Smooth muscle cell (in vitro differentiated cells): ENCODE measurements at regions not wholly inside any gene's neighbourhood (a gene's known extent, or its start where the extent isn't known, plus 50 kb on each side); places are given as distances from the start of the nearest gene placed in this dataset.
"Not testable (repeated sequence)": the region's sequence is repeated elsewhere in the genome, so short reads cannot be mapped to it uniquely, and the experiment has no call there.

Source experiments
- DNase-seq: peaks from one replicate; lab custom pipeline; 2025; ENCODE audit not compliant: unreplicated experiment; lab: John Stamatoyannopoulos, UW
- H2AFZ ChIP-seq: fragments of 200-600 bp; sonication (generic); 2 replicates; pipeline ENCODE4 v1.6.0; 2016; ENCODE audit warnings: antibody characterized with exemption, low read depth, mild to moderate bottlenecking
- H3F3A ChIP-seq: fragments of 200-600 bp; sonication (generic); 2 replicates; pipeline ENCODE4 v1.6.0; 2017; ENCODE audit warnings: antibody characterized with exemption, low read depth
- H3K27ac ChIP-seq: fragments of 200-600 bp; sonication (generic); 2 replicates; pipeline ENCODE4 v1.5.1; 2016; ENCODE audit warnings: low read depth, mild to moderate bottlenecking
- H3K27me3 ChIP-seq: fragments of 200-600 bp; sonication (generic); 2 replicates; pipeline ENCODE4 v1.6.1; 2016; ENCODE audit warnings: low read depth, mild to moderate bottlenecking
- H3K36me3 ChIP-seq: fragments of 200-600 bp; sonication (generic); 2 replicates; pipeline ENCODE4 v1.5.1; 2016; ENCODE audit warnings: low read depth
- H3K4me1 ChIP-seq: fragments of 200-600 bp; sonication (generic); 2 replicates; pipeline ENCODE4 v1.5.1; 2016; ENCODE audit warnings: low read depth
- H3K4me2 ChIP-seq: fragments of 200-600 bp; sonication (generic); 2 replicates; pipeline ENCODE4 v1.6.0; 2016; ENCODE audit warnings: mild to moderate bottlenecking
- H3K4me3 ChIP-seq: fragments of 200-600 bp; sonication (generic); 2 replicates; pipeline ENCODE4 v1.5.1; 2016; ENCODE audit warnings: mild to moderate bottlenecking
- H3K79me2 ChIP-seq: fragments of 200-600 bp; sonication (generic); 2 replicates; pipeline ENCODE4 v1.6.0; 2016; ENCODE audit warnings: low read depth, mild to moderate bottlenecking
- H3K9ac ChIP-seq: fragments of 200-600 bp; sonication (generic); 2 replicates; pipeline ENCODE4 v1.6.0; 2016; ENCODE audit warnings: low read depth
- H3K9me3 ChIP-seq: fragments of 200-600 bp; sonication (generic); replicated peaks from 2 replicates; pipeline ENCODE4 v1.5.1; 2016; ENCODE audit warnings: low read depth
- H4K20me1 ChIP-seq: fragments of 200-600 bp; sonication (generic); 2 replicates; pipeline ENCODE4 v1.6.0; 2016; ENCODE audit warnings: low read depth
- WGBS: methylation state at CpG from one replicate; pipeline ENCODE4 v1.1.7; 2016; ENCODE audit warnings: low lambda C conversion rate; 5-methylcytosine and 5-hydroxymethylcytosine counted together
- TF ChIP-seq, protein P1 (sequence below): fragments of 200-600 bp; sonication (generic); IDR thresholded peaks from 2 replicates; pipeline ENCODE4 v1.5.1; 2017; ENCODE audit warnings: borderline replicate concordance, mild to moderate bottlenecking, antibody characterized with exemption; ENCODE audit not compliant: insufficient read depth, poor library complexity, severe bottlenecking

DNA sequence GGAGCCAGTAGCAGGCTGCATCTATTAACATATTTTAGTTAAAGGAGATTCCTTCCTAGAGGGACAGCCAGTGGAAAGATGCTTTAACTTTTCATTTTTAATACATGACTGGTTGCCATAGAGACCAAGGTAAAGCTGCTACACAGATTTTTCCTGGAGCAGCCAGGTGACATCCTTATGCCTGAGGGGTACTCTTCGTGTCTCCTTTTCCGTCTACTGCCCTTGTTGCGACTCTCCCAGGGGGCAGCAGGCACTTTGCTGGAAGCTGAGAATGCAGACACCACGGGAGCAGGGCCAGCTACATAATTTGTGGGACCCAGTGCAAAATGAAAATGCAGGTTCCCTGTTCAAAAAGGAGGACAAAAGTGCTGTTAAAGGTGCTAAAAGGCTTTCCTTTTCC lies 340.4 kb downstream of the CEP170 start:
- not testable (repeated sequence) for DNase-seq, H3F3A ChIP-seq, H2AFZ ChIP-seq, H3K79me2 ChIP-seq, H3K9me3 ChIP-seq, H3K4me1 ChIP-seq, H3K4me3 ChIP-seq, H3K9ac ChIP-seq, H3K36me3 ChIP-seq, H4K20me1 ChIP-seq, H3K27me3 ChIP-seq, H3K4me2 ChIP-seq, H3K27ac ChIP-seq
- 66% methylated on average over 4 of the region's 4 CpGs for WGBS

DNA sequence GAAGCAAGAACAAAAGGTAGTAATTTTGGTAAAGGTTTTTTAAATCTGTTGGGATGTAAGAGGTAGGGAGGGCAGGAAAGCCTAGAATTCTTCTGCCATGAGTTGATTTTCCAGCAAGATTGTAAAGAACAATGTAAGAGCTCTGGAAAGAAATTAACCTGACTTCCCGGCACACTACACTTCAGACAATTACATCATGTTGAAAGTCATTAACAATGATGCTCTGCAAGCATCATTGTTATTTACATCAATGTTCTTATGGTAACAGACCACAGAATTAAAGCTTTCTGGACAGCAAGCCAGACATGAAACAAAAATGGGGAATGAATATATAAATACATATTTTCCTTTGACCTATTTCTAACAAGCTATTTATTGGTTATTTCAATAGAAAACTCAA lies 342.2 kb downstream of the CEP170 start:
- H4K20me1 ChIP-seq, H3K9ac ChIP-seq, H3F3A ChIP-seq, DNase-seq, H2AFZ ChIP-seq, H3K27me3 ChIP-seq, H3K79me2 ChIP-seq, H3K4me3 ChIP-seq, H3K4me2 ChIP-seq, H3K9me3 ChIP-seq, H3K36me3 ChIP-seq, H3K4me1 ChIP-seq, H3K27ac ChIP-seq: not testable (repeated sequence)
- WGBS = 59% methylated on average over 1 of the region's 1 CpG

GRCh38 chr1:242900558-242900957 lies 354.5 kb downstream of the CEP170 start:
- not testable (repeated sequence) for H2AFZ ChIP-seq, H3K4me1 ChIP-seq, H3K27me3 ChIP-seq, H4K20me1 ChIP-seq, DNase-seq, H3K36me3 ChIP-seq, H3K9ac ChIP-seq, H3K79me2 ChIP-seq, H3K9me3 ChIP-seq, H3K4me3 ChIP-seq, H3F3A ChIP-seq, H3K4me2 ChIP-seq, H3K27ac ChIP-seq
- WGBS = 69% methylated on average over 2 of the region's 2 CpGs

DNA sequence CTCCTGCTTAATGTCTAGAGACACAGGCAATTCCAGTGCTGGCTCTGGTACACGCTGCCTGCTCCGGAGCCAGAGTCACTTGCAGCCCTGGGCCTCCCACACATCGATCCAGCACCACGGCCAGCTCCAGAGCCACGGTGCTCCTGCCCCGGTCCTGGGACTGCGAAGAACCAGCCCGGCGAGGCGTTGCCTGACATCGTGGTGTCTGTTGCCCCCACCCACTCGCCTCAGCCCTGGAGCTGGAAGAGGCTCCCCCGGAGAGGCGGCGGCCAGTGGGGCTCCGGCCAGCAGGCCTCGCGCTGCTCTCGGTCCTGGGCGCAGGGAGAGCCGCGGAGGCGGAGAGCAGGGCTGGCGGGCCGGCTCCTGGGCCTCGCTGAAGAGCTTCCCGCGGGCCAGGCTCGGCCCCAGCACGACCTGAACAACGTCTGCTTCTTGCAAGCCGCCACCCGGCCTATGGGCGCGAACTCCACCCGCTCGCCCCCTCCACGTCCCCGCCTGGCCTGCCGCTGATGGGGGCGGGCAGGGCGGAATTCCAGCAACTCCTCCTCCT lies 364.8 kb downstream of the CEP170 start:
- no peak for DNase-seq
- Histone ChIP-seq H3K4me1 (no peaks in the 10 kb centered on the region), H4K20me1 (no peaks in the 10 kb centered on the region), H3K27ac (no peak overlapping the region), H3K27me3 (no peaks in the 10 kb centered on the region), H3F3A (no peaks in the 10 kb centered on the region), H3K4me3 (no peak overlapping the region), H3K9me3 (no peaks in the 10 kb centered on the region), H3K79me2 (no peaks in the 10 kb centered on the region), H3K4me2 (peak overlapping the region; percentile 77), H3K36me3 (no peaks in the 10 kb centered on the region), H2AFZ (no peak overlapping the region), H3K9ac (no peak overlapping the region)
- TF ChIP-seq, protein P1, sequence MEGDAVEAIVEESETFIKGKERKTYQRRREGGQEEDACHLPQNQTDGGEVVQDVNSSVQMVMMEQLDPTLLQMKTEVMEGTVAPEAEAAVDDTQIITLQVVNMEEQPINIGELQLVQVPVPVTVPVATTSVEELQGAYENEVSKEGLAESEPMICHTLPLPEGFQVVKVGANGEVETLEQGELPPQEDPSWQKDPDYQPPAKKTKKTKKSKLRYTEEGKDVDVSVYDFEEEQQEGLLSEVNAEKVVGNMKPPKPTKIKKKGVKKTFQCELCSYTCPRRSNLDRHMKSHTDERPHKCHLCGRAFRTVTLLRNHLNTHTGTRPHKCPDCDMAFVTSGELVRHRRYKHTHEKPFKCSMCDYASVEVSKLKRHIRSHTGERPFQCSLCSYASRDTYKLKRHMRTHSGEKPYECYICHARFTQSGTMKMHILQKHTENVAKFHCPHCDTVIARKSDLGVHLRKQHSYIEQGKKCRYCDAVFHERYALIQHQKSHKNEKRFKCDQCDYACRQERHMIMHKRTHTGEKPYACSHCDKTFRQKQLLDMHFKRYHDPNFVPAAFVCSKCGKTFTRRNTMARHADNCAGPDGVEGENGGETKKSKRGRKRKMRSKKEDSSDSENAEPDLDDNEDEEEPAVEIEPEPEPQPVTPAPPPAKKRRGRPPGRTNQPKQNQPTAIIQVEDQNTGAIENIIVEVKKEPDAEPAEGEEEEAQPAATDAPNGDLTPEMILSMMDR = no peak
- WGBS = 2% methylated on average over 40 of the region's 42 CpGs

DNA sequence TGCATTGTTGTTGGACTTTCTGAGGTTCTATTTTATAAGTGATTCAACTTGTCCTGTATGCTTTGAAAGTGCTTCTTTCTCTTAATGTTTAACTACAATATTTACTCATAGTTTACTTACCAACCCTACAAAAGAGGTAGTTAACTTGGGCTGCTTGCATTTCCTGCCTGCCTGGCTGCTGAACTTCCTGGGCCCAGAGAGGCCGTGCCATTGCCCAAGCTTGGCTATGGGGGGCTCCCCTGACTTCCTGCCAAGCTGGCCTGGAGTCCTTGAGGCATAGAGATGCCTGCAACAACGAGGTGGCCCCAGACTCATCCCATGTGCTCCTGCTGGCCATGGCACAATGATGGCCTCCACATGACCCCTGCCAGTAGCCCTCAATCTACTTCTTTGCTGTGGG lies 361.6 kb upstream of the PLD5 start:
- WGBS = 57% methylated on average over 2 of the region's 2 CpGs
- H3K9me3 ChIP-seq = no peaks in the 10 kb centered on the region
- no peak overlapping the region for H3K27ac ChIP-seq
- no peak overlapping the region for H2AFZ ChIP-seq
- H3K36me3 ChIP-seq = no peaks in the 10 kb centered on the region
- TF ChIP-seq, protein P1 = no peak
- no peaks in the 10 kb centered on the region for H3F3A ChIP-seq
- H3K27me3 ChIP-seq = no peaks in the 10 kb centered on the region
- no peaks in the 10 kb centered on the region for H3K79me2 ChIP-seq
- no peak for DNase-seq
- no peaks in the 10 kb centered on the region for H4K20me1 ChIP-seq
- no peak overlapping the region for H3K4me3 ChIP-seq
- no peak overlapping the region for H3K4me2 ChIP-seq
- H3K4me1 ChIP-seq = no peaks in the 10 kb centered on the region
- H3K9ac ChIP-seq = no peak overlapping the region

GRCh38 chr1:242880022-242880421 lies 355.5 kb upstream of the PLD5 start:
- H3K79me2 ChIP-seq, H3K4me1 ChIP-seq, H3K4me2 ChIP-seq, H3K36me3 ChIP-seq, H3K27ac ChIP-seq, H3K4me3 ChIP-seq, H2AFZ ChIP-seq, DNase-seq, H3K9ac ChIP-seq, H3F3A ChIP-seq, H3K9me3 ChIP-seq, H4K20me1 ChIP-seq, H3K27me3 ChIP-seq: not testable (repeated sequence)
- WGBS = 83% methylated on average over 5 of the region's 5 CpGs
